ENCODE measurements at regions not wholly inside any gene's neighbourhood (a gene's known extent, or its start where the extent isn't known, plus 50 kb on each side); places are given as distances from the start of the nearest gene placed in this dataset.
"Not testable (repeated sequence)": the region's sequence is repeated elsewhere in the genome, so short reads cannot be mapped to it uniquely, and the experiment has no call there.

DNA sequence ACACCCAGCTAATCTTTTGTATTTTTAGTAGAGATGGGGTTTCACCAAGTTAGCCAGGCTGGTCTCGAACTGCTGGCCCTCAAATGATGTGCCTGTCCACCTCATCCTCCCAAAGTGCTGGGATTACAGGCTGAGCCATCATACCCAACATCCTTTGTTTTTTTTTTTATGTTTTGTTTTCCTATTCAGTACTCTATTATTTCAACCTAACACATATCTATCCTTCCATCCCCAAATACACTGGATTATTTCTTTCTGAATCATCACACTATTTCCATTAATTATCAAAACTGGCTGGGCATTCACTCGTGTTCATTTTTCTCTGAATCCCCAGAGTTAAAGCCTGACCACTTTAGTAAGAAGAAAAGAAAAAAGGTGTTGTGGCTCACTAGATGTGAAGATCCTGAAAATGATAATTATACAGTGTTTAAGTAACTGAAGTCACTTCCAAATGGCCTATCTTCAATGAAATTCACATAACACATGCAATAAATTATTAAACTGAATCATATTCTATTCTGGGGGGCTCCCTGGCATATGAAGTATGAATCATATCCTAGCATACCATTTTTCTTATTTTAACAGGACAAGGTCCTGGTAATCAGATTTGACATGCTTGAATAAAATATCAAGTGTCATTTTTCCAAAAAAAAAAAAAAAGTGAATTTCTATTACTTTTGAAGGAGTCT, 1754.2 kb downstream of the BRINP3 start:
- H3K4me1 ChIP-seq, result no peaks in the 10 kb centered on the region
- H3K27ac ChIP-seq, result no peak overlapping the region
- H3K4me3 ChIP-seq, result no peak overlapping the region
- no peak for DNase-seq
- no peaks in the 10 kb centered on the region for H3K36me3 ChIP-seq
- no peak for TF ChIP-seq POLR2A (IDR thresholded peaks at IDR 0.05)
- TF ChIP-seq, protein P1, sequence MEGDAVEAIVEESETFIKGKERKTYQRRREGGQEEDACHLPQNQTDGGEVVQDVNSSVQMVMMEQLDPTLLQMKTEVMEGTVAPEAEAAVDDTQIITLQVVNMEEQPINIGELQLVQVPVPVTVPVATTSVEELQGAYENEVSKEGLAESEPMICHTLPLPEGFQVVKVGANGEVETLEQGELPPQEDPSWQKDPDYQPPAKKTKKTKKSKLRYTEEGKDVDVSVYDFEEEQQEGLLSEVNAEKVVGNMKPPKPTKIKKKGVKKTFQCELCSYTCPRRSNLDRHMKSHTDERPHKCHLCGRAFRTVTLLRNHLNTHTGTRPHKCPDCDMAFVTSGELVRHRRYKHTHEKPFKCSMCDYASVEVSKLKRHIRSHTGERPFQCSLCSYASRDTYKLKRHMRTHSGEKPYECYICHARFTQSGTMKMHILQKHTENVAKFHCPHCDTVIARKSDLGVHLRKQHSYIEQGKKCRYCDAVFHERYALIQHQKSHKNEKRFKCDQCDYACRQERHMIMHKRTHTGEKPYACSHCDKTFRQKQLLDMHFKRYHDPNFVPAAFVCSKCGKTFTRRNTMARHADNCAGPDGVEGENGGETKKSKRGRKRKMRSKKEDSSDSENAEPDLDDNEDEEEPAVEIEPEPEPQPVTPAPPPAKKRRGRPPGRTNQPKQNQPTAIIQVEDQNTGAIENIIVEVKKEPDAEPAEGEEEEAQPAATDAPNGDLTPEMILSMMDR (IDR thresholded peaks at IDR 0.05), result no peak
- H3K27me3 ChIP-seq, result no peaks in the 10 kb centered on the region
- no peak for ATAC-seq
- H3K9me3 ChIP-seq, result no peaks in the 10 kb centered on the region
- 26% methylated on average over 2 of the region's 2 CpGs for WGBS (ENCODE audit: insufficient coverage, low coverage, low lambda C conversion rate, missing lambda C conversion rate)
- intact Hi-C loops (cut with DNase I), result no loop called here

DNA sequence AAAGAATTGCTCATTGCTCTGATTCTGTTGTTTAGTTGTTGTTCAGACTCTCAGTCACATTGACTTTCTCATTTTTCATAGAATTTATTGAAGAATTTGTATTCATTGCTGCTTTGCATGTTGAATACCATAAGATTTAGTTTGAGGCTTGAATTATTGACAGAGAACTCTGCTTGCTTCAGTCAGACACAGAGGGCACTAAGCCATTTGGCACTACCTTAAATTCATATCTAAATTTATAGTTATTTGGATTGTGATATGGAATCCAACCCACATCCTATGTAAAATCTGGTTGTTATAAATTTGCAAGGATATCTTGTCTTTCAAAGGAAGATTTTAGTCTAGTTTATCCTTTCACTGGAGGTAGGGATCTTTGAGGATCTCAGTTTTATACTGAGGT, 1748.6 kb downstream of the BRINP3 start:
- H3K9me3 ChIP-seq, result no peaks in the 10 kb centered on the region
- no peak for DNase-seq
- intact Hi-C loops (cut with DNase I), result no loop called here
- H3K4me3 ChIP-seq, result no peak overlapping the region
- no peaks in the 10 kb centered on the region for H3K4me1 ChIP-seq
- TF ChIP-seq POLR2A (IDR thresholded peaks at IDR 0.05), result no peak
- TF ChIP-seq, protein P1 (IDR thresholded peaks at IDR 0.05), result no peak
- no peaks in the 10 kb centered on the region for H3K27me3 ChIP-seq
- no peak overlapping the region for H3K27ac ChIP-seq
- ATAC-seq, result no peak
- H3K36me3 ChIP-seq, result no peaks in the 10 kb centered on the region

DNA sequence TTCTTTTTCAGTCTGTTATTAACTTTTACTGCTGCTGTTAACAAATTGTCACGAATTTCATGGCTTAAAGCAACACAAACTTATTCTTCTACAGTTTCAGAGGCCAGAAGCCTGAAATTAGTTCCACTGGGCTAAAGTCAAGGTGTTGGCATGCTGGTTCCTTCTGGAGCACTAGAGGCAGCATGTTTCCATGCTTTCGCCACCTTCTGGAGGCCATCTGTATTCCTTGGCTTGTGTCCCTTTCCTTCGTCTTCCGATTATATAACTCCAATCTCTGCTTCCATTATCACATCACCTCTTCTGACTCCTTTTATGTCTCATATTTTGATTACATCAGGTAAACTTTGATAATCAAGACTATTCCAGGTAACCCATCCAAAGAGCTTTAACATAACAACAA, 1742.1 kb downstream of the BRINP3 start:
- no peak overlapping the region for H3K4me3 ChIP-seq
- ATAC-seq (no peak), DNase-seq (no peak)
- no peak overlapping the region for H3K27ac ChIP-seq
- 55% methylated on average over 4 of the region's 4 CpGs for WGBS (ENCODE audit: insufficient coverage, low coverage, low lambda C conversion rate, missing lambda C conversion rate)
- H3K27me3 ChIP-seq, result no peaks in the 10 kb centered on the region
- TF ChIP-seq POLR2A (IDR thresholded peaks at IDR 0.05), result no peak
- TF ChIP-seq, protein P1 (IDR thresholded peaks at IDR 0.05), result no peak
- H3K36me3 ChIP-seq, result no peaks in the 10 kb centered on the region
- intact Hi-C loops (cut with DNase I), result no loop called here
- H3K4me1 ChIP-seq, result no peaks in the 10 kb centered on the region
- H3K9me3 ChIP-seq, result no peaks in the 10 kb centered on the region

DNA sequence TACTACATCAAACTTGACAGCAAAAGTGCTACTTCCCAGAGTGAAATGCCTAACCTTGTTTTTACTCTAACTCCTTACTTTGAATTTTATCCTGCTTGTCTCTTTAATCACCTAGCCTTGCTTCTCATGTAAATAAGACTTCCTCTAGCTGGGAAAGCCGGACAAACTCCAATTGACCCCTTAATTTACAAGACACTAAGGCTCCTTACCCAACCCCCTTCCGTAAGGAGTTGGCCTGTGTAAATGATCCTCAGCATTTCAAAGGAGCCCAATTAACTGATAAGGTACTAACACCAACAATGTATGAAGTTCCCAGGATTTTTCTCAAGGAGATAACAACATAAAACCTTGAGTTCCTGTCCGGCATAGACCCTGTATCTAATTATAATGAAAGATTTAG, 1728.4 kb downstream of the BRINP3 start:
- H3K9me3 ChIP-seq; H3K36me3 ChIP-seq; H3K27ac ChIP-seq; ATAC-seq; DNase-seq; H3K4me1 ChIP-seq; H3K4me3 ChIP-seq; H3K27me3 ChIP-seq; intact Hi-C loops (cut with DNase I): not testable (repeated sequence)
- 17% methylated on average over 3 of the region's 3 CpGs for WGBS (ENCODE audit: insufficient coverage, low coverage, low lambda C conversion rate, missing lambda C conversion rate)

DNA sequence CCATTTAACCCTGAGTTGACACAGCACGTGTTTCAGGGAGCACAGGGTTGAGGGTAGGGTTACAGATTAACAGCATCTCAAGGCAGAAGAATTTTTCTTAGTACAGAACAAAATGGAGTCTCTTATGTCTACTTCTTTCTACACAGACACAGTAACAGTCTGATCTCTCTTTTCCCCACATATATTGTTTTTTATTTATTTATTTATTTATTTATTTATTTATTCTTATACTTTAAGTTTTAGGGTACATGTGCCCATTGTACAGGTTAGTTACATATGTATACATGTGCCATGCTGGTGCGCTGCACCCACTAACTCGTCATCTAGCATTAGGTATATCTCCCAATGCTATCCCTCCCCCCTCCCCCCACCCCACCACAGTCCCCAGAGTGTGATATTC, 1725.6 kb downstream of the BRINP3 start:
- DNase-seq; H3K4me3 ChIP-seq; H3K27ac ChIP-seq; H3K27me3 ChIP-seq; intact Hi-C loops (cut with DNase I); H3K9me3 ChIP-seq; H3K4me1 ChIP-seq; H3K36me3 ChIP-seq; ATAC-seq: not testable (repeated sequence)
- 50% methylated on average over 2 of the region's 3 CpGs for WGBS (ENCODE audit: insufficient coverage, low coverage, low lambda C conversion rate, missing lambda C conversion rate)

DNA sequence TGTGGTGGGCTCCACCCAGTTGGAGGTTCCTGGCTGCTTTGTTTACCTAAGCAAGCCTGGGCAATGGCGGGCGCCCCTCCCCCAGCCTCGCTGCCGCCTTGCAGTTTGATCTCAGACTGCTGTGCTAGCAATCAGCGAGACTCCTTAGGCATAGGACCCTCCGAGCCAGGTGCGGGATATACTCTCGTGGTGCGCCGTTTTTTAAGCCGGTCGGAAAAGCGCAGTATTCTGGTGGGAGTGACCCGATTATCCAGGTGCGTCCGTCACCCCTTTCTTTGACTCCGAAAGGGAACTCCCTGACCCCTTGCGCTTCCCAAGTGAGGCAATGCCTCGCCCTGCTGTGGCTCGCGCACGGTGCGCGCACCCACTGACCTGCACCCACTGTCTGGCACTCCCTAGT, 1719.9 kb downstream of the BRINP3 start:
- ATAC-seq; H3K27me3 ChIP-seq; H3K36me3 ChIP-seq; H3K4me1 ChIP-seq; H3K9me3 ChIP-seq; H3K27ac ChIP-seq; H3K4me3 ChIP-seq; intact Hi-C loops (cut with DNase I); DNase-seq: not testable (repeated sequence)
- 69% methylated on average over 8 of the region's 24 CpGs for WGBS (ENCODE audit: insufficient coverage, low coverage, low lambda C conversion rate, missing lambda C conversion rate)

Measured in right lobe of liver (tissue), 6 donors.